WI38 (cell line): ENCODE measurements at regions not wholly inside any gene's neighbourhood (a gene's known extent, or its start where the extent isn't known, plus 50 kb on each side); places are given as distances from the start of the nearest gene placed in this dataset.

ENCODE experiments used
- H3K4me3 ChIP-seq: 2 replicates; pipeline ENCODE4 v1.5.1; 2011; ENCODE audit warnings: low read depth, mild to moderate bottlenecking, control low read depth, low read length
- TF ChIP-seq, protein P1 (sequence below): IDR thresholded peaks from 2 replicates; pipeline ENCODE4 v1.5.1; 2012; ENCODE audit warnings: low read depth, mild to moderate bottlenecking, control low read depth, low read length

DNA sequence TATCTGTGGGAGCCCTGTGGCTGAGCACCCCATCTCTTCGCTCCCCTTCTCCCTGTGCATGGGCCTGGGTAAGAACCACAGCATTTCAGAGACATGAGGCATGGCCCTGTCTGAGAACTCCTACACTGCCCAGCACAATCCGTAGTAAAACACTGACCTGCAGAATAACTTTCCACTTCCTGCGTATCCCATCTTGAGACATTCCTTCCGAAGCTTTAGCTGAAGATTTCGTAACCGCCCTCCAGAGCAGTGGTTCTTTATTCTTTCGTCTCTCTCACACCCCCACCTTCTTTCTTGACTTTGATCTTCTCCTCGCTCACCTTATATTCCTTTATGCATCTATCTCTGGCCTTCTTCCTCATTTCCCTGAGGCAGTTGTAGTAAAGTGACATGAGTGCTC lies 381.1 kb downstream of the HRH4 start:
- H3K4me3 ChIP-seq, result no peak overlapping the region
- TF ChIP-seq, protein P1, sequence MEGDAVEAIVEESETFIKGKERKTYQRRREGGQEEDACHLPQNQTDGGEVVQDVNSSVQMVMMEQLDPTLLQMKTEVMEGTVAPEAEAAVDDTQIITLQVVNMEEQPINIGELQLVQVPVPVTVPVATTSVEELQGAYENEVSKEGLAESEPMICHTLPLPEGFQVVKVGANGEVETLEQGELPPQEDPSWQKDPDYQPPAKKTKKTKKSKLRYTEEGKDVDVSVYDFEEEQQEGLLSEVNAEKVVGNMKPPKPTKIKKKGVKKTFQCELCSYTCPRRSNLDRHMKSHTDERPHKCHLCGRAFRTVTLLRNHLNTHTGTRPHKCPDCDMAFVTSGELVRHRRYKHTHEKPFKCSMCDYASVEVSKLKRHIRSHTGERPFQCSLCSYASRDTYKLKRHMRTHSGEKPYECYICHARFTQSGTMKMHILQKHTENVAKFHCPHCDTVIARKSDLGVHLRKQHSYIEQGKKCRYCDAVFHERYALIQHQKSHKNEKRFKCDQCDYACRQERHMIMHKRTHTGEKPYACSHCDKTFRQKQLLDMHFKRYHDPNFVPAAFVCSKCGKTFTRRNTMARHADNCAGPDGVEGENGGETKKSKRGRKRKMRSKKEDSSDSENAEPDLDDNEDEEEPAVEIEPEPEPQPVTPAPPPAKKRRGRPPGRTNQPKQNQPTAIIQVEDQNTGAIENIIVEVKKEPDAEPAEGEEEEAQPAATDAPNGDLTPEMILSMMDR, result no peak

DNA sequence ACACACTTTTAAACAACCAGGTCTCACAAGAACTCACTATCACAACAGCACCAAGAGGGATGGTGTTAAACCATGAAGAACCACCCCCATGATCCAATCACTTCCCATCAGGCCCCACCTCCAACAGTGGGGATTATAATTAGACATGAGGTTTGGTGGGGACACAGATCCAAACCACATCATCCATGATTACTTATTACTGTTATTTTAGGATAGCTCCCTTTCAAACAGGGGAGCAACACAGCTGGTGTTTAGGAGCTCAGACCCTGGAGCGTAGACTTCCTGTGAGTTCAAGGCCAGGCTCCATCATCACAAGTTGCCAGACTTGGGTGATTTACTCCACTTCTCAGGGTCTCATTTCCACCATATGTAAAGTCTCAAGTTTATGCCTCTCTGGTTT lies 382.7 kb downstream of the HRH4 start:
- TF ChIP-seq, protein P1, result no peak
- H3K4me3 ChIP-seq, result no peak overlapping the region

DNA sequence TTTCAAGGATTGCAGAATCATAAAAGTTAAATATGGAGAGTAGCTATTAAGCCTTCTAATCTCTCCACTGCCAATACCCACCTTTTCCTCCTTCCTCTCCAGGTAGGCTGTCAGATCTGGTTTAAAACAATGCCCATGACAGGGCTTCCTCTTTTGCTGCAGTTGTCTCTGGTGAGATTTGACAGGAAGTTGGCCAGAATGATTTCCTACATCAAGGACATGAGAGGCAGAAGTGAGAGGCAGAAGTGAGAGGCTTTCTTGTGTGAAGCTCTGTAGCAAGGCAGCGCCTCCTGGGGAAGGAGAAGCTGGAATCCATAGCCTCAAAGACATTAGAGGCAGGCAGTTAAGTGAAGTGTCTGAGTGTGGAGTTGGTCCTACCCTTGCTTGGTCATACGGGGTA lies 385.7 kb downstream of the HRH4 start:
- H3K4me3 ChIP-seq, result no peak overlapping the region
- TF ChIP-seq, protein P1, result no peak

DNA sequence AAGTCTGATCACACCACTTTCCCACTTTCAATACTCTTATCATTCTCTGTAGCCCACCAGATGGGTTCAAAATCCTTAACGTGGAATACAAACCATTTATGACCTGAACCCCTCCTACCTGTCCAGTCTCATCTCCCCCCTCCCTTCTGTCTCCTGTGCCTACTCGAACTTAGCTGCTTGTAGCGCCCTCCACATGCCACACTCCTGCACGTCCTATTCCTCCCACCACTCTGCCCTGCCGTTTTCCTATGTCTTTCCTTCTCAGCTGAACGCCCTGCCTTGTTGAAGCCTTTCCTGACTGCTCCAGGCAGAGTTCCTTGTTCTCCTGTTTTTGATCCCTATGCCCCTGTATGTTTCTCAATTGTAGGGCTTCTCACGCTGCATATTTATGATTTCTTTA lies 390.1 kb downstream of the HRH4 start:
- H3K4me3 ChIP-seq, result no peak overlapping the region
- TF ChIP-seq, protein P1, result no peak

DNA sequence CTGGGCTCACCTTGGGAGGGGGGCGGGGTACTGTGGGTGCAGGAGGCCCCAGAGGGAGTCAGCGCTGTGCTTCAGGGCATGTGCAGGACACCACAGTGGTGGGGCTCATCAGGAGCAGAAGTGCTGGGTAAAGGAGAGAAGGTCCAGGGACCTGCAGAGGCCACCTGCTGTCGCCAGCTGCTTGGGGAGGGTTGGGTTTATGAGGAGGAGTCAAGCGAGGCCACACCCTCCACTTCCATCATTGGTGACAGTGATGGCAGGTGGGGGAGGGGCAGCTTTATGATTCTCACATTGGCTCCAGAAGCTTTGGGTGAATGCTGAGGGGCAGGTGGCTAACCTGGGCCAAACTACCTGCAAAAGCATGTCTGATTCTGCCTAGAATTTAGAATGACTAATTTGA lies 392.6 kb downstream of the HRH4 start:
- no peak overlapping the region for H3K4me3 ChIP-seq
- TF ChIP-seq, protein P1, result no peak

DNA sequence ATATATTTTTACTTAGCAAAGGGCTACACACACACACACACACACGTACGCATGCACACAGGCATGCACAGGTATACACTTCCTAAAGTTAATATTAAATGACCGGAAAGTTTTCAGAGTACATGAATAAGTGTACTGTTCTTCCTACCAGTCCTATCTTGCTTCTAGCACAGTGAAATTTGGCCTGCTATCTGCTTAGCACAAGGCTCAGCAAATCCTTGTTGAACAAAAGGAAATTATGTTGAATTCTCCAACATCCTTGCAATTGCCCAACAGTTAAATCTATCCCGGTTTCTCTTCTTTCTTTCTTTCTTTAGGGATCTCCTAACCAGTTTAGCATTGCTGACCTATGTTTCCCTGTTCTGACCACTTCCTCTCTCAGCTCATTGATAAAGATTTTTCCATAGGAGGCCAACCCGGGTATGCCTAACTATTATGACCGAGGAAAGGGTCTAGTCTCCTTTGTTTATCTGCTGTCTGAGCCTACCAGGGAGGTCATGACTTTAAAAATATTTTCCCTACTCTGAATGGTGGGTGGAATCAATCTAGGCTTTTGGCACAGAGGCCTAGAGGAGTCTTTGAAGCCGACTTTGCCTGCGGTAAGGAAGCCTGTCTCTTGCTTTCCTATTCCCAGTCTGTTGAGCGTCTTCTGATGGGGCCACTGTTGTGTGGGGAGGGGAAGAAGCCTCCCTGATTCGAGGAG lies 400.7 kb downstream of the HRH4 start:
- TF ChIP-seq, protein P1, result no peak

DNA sequence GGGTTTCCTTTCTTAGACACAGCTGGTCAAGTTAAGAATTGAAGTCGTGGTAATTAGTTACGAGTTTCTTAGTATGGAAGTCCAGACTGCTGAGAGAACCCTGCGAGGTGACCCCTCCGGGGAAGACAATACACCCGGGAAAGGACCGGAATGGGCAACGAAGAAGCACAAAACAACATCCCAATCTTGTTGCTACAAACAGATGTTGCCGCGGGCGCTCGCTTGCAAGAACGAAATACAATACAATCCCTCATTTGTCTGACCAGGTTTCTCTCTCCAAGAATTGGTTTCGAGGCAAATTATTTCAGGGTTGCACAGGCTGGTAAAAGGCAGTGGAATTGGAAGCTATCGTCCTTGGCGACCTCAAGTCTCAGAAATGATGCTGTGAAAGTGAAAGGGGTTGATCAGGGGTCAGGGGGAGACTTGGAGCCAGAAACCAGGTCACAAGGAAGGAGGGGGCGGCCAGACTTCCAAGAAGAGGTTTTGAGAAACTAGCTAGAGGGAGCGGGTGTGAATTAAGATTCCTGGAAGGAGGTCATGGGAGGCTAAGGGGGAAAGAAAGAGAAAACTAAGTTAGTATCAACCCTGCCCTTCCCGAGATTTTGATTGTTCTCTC lies 401.9 kb downstream of the HRH4 start:
- TF ChIP-seq, protein P1, result no peak
- H3K4me3 ChIP-seq, result no peak overlapping the region

More for the DNA sequence above, 400.7 kb downstream of the HRH4 start:
- no peak overlapping the region for H3K4me3 ChIP-seq
